GM18511 (cell line): ENCODE measurements at regions not wholly inside any gene's neighbourhood (a gene's known extent, or its start where the extent isn't known, plus 50 kb on each side); places are given as distances from the start of the nearest gene placed in this dataset.

ENCODE experiments used
- ATAC-seq: cut with Tn5 transposase; IDR thresholded peaks from one replicate; pipeline ENCODE4 v1.9.1; 2021; ENCODE audit warnings: mild to moderate bottlenecking, moderate library complexity; ENCODE audit not compliant: unreplicated experiment

- ATAC-seq = no peak
Measured at GRCh38 chr2:117760916-117761315, 53.6 kb upstream of the DDX18 start.

- no peak for ATAC-seq
Measured at GRCh38 chr2:117762454-117762853, 52.0 kb upstream of the DDX18 start.

- no peak for ATAC-seq
Measured at GRCh38 chr2:117763804-117764203, 50.7 kb upstream of the DDX18 start.
